ENCODE measurements at regions not wholly inside any gene's neighbourhood (a gene's known extent, or its start where the extent isn't known, plus 50 kb on each side); places are given as distances from the start of the nearest gene placed in this dataset.

GRCh38 chr2:8538531-8538930 lies 143.3 kb upstream of the ID2 start:
- H3K4me3 ChIP-seq (ENCODE audit: low read length in 2 of 2): no peak overlapping the region
- peaks cover 24 to 92% of the 10 kb centered on the region in 2 donors for H3K4me1 ChIP-seq (ENCODE audit: control insufficient read depth in 2 of 2, insufficient read depth in 2 of 2, low read length in 2 of 2)
- H3K9me3 ChIP-seq (ENCODE audit: control insufficient read depth in 2 of 2, insufficient read depth in 1 of 2, low read length in 1 of 2): peaks cover 0 to 7% of the 10 kb centered on the region in 2 donors
- DNase-seq (ENCODE audit: low read depth in 6 of 9, low spot score in 9 of 9): no peak
- peaks cover 0 to 15% of the 10 kb centered on the region in 2 donors for H3K27me3 ChIP-seq (ENCODE audit: control insufficient read depth in 2 of 2, insufficient read depth in 1 of 2, low read length in 1 of 2)
- no peaks in the 10 kb centered on the region for H3K36me3 ChIP-seq (ENCODE audit: control insufficient read depth in 2 of 2, insufficient read depth in 2 of 2, low read length in 1 of 2)
- WGBS: 64% methylated on average over 9 of the region's 9 CpGs
- H3K27ac ChIP-seq (ENCODE audit: low read depth in 1 of 2, low read length in 1 of 2): no peak overlapping the region

DNA sequence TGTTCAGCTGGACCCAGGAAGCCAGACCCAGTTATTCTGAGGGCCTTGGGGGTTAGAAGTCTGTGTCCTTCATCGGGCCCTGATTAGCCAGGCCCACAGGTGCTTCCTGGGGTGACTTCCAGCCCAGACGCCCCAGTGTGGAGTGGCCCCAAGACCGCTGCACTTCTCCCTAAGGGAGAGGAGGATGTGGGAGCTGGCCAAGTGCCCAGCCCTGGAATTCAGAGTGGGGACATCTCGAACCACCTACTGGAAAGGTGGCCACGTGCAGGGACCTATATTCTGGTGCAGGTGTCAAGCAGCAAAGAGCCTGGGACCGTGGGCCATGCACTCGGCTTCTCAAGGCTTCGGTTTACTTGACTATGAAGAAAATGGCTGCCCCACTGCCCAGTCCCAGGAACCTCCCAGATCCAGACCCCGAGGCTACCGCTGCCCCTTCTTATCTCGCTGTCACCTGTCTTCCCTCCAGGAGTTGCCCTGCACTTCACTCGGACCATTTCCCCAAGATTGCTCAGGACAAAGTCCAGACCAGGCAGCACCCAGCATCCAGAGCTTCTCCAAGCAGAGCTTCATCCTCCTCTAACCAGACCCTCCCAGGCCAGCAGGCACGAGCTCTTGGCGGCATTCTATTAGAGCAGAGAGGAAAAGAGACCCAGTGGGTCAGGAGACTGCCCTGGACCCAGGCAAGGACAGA lies 142.8 kb upstream of the ID2 start:
- Histone ChIP-seq H3K27me3 (ENCODE audit: control insufficient read depth in 2 of 2, insufficient read depth in 1 of 2, low read length in 1 of 2) (peaks cover 0 to 17% of the 10 kb centered on the region in 2 donors), H3K36me3 (ENCODE audit: control insufficient read depth in 2 of 2, insufficient read depth in 2 of 2, low read length in 1 of 2) (no peaks in the 10 kb centered on the region), H3K27ac (ENCODE audit: low read depth in 1 of 2, low read length in 1 of 2) (no peak overlapping the region), H3K4me3 (ENCODE audit: low read length in 2 of 2) (no peak overlapping the region), H3K4me1 (ENCODE audit: control insufficient read depth in 2 of 2, insufficient read depth in 2 of 2, low read length in 2 of 2) (peaks cover 30 to 94% of the 10 kb centered on the region in 2 donors), H3K9me3 (ENCODE audit: control insufficient read depth in 2 of 2, insufficient read depth in 1 of 2, low read length in 1 of 2) (peaks cover 0 to 7% of the 10 kb centered on the region in 2 donors)
- DNase-seq (ENCODE audit: low read depth in 6 of 9, low spot score in 9 of 9): no peak
- WGBS: 82% methylated on average over 14 of the region's 14 CpGs

GRCh38 chr2:8539743-8540551 lies 141.9 kb upstream of the ID2 start:
- DNase-seq (ENCODE audit: low read depth in 6 of 9, low spot score in 9 of 9): peak in 1 of 9 donors; percentile 42
- H3K4me1 ChIP-seq (ENCODE audit: control insufficient read depth in 2 of 2, insufficient read depth in 2 of 2, low read length in 2 of 2): peaks cover 36 to 95% of the 10 kb centered on the region in 2 donors
- H3K9me3 ChIP-seq (ENCODE audit: control insufficient read depth in 2 of 2, insufficient read depth in 1 of 2, low read length in 1 of 2): peaks cover 0 to 7% of the 10 kb centered on the region in 2 donors
- H3K4me3 ChIP-seq (ENCODE audit: low read length in 2 of 2): no peak overlapping the region
- 58% methylated on average over 14 of the region's 14 CpGs for WGBS
- no peak overlapping the region for H3K27ac ChIP-seq (ENCODE audit: low read depth in 1 of 2, low read length in 1 of 2)
- peaks cover 0 to 17% of the 10 kb centered on the region in 2 donors for H3K27me3 ChIP-seq (ENCODE audit: control insufficient read depth in 2 of 2, insufficient read depth in 1 of 2, low read length in 1 of 2)
- H3K36me3 ChIP-seq (ENCODE audit: control insufficient read depth in 2 of 2, insufficient read depth in 2 of 2, low read length in 1 of 2): no peaks in the 10 kb centered on the region

- Histone ChIP-seq H3K27ac (ENCODE audit: low read depth in 1 of 2, low read length in 1 of 2) (no peak overlapping the region), H3K36me3 (ENCODE audit: control insufficient read depth in 2 of 2, insufficient read depth in 2 of 2, low read length in 1 of 2) (no peaks in the 10 kb centered on the region), H3K27me3 (ENCODE audit: control insufficient read depth in 2 of 2, insufficient read depth in 1 of 2, low read length in 1 of 2) (peaks cover 0 to 17% of the 10 kb centered on the region in 2 donors), H3K4me1 (ENCODE audit: control insufficient read depth in 2 of 2, insufficient read depth in 2 of 2, low read length in 2 of 2) (peaks cover 41 to 95% of the 10 kb centered on the region in 2 donors), H3K4me3 (ENCODE audit: low read length in 2 of 2) (no peak overlapping the region), H3K9me3 (ENCODE audit: control insufficient read depth in 2 of 2, insufficient read depth in 1 of 2, low read length in 1 of 2) (peaks cover 0 to 8% of the 10 kb centered on the region in 2 donors)
- WGBS: 96% methylated on average over 2 of the region's 2 CpGs
- DNase-seq (ENCODE audit: low read depth in 6 of 9, low spot score in 9 of 9): no peak
Observed at GRCh38 chr2:8540552-8541055, 141.3 kb upstream of the ID2 start.

DNA sequence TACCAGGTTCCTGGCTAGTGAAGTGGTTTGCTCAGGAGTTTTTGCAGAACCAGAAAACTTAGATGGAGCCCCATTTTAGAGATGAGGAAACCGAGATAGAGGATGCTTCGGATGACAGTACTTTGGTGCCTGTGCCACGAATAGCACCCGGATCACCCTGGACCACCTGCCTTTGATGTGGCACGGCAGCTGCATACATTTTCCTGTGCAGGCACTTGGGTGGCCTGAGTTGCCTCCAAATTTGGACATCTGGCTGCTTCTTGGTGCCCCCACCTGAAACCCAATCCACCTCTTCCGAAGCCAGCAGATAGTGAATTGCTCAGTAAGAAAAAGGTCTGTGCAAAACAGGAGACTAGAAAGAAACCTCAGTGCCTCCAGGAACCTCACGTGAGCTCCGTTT lies 140.6 kb upstream of the ID2 start:
- Histone ChIP-seq H3K9me3 (ENCODE audit: control insufficient read depth in 2 of 2, insufficient read depth in 1 of 2, low read length in 1 of 2) (peaks cover 0 to 12% of the 10 kb centered on the region in 2 donors), H3K36me3 (ENCODE audit: control insufficient read depth in 2 of 2, insufficient read depth in 2 of 2, low read length in 1 of 2) (no peaks in the 10 kb centered on the region), H3K27ac (ENCODE audit: low read depth in 1 of 2, low read length in 1 of 2) (no peak overlapping the region), H3K4me3 (ENCODE audit: low read length in 2 of 2) (no peak overlapping the region), H3K4me1 (ENCODE audit: control insufficient read depth in 2 of 2, insufficient read depth in 2 of 2, low read length in 2 of 2) (peaks cover 43 to 95% of the 10 kb centered on the region in 2 donors), H3K27me3 (ENCODE audit: control insufficient read depth in 2 of 2, insufficient read depth in 1 of 2, low read length in 1 of 2) (peaks cover 0 to 17% of the 10 kb centered on the region in 2 donors)
- WGBS: 10% methylated on average over 8 of the region's 8 CpGs
- peak in 3 of 9 donors; percentile 44 to 69 (median 53) for DNase-seq (ENCODE audit: low read depth in 6 of 9, low spot score in 9 of 9)

- Histone ChIP-seq H3K36me3 (ENCODE audit: control insufficient read depth in 2 of 2, insufficient read depth in 2 of 2, low read length in 1 of 2) (no peaks in the 10 kb centered on the region), H3K4me3 (ENCODE audit: low read length in 2 of 2) (no peak overlapping the region), H3K4me1 (ENCODE audit: control insufficient read depth in 2 of 2, insufficient read depth in 2 of 2, low read length in 2 of 2) (peaks cover 47 to 95% of the 10 kb centered on the region in 2 donors), H3K9me3 (ENCODE audit: control insufficient read depth in 2 of 2, insufficient read depth in 1 of 2, low read length in 1 of 2) (peaks cover 0 to 16% of the 10 kb centered on the region in 2 donors), H3K27me3 (ENCODE audit: control insufficient read depth in 2 of 2, insufficient read depth in 1 of 2, low read length in 1 of 2) (peaks cover 0 to 17% of the 10 kb centered on the region in 2 donors), H3K27ac (ENCODE audit: low read depth in 1 of 2, low read length in 1 of 2) (no peak overlapping the region)
- no peak for DNase-seq (ENCODE audit: low read depth in 6 of 9, low spot score in 9 of 9)
- 95% methylated on average over 14 of the region's 14 CpGs for WGBS
Observed at GRCh38 chr2:8541636-8542035, 140.2 kb upstream of the ID2 start.

- H3K27me3 ChIP-seq (ENCODE audit: control insufficient read depth in 2 of 2, insufficient read depth in 1 of 2, low read length in 1 of 2): peaks cover 0 to 16% of the 10 kb centered on the region in 2 donors
- peak overlapping the region in 1 of 2 donors; percentile 55 for H3K27ac ChIP-seq (ENCODE audit: low read depth in 1 of 2, low read length in 1 of 2)
- peaks cover 0 to 16% of the 10 kb centered on the region in 2 donors for H3K9me3 ChIP-seq (ENCODE audit: control insufficient read depth in 2 of 2, insufficient read depth in 1 of 2, low read length in 1 of 2)
- H3K36me3 ChIP-seq (ENCODE audit: control insufficient read depth in 2 of 2, insufficient read depth in 2 of 2, low read length in 1 of 2): no peaks in the 10 kb centered on the region
- H3K4me1 ChIP-seq (ENCODE audit: control insufficient read depth in 2 of 2, insufficient read depth in 2 of 2, low read length in 2 of 2): peaks cover 52 to 96% of the 10 kb centered on the region in 2 donors
- no peak for DNase-seq (ENCODE audit: low read depth in 6 of 9, low spot score in 9 of 9)
- WGBS: 83% methylated on average over 5 of the region's 5 CpGs
- no peak overlapping the region for H3K4me3 ChIP-seq (ENCODE audit: low read length in 2 of 2)
Observed at GRCh38 chr2:8542381-8543059, 139.3 kb upstream of the ID2 start.

DNA sequence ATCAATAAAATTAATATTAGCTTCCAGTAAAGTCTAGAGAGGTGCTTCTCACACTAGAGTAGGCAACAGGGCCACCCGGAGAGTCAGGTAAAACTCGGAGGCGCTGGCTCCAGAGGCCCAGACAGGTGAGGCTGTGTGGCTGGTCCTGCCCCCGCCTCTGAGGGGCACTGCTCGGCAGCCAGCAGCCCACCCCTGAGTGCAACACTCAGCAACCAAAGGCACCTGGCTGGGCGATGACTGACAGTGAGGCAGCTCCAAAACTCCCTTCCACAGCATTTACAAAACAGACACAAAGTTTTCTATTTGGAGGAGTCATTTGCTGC lies 138.8 kb upstream of the ID2 start:
- H3K4me1 ChIP-seq (ENCODE audit: control insufficient read depth in 2 of 2, insufficient read depth in 2 of 2, low read length in 2 of 2): peaks cover 52 to 93% of the 10 kb centered on the region in 2 donors
- WGBS: 66% methylated on average over 6 of the region's 6 CpGs

More for the DNA sequence above, 138.8 kb upstream of the ID2 start:
- Histone ChIP-seq H3K4me3 (ENCODE audit: low read length in 2 of 2) (no peak overlapping the region), H3K36me3 (ENCODE audit: control insufficient read depth in 2 of 2, insufficient read depth in 2 of 2, low read length in 1 of 2) (no peaks in the 10 kb centered on the region), H3K9me3 (ENCODE audit: control insufficient read depth in 2 of 2, insufficient read depth in 1 of 2, low read length in 1 of 2) (peaks cover 0 to 16% of the 10 kb centered on the region in 2 donors), H3K27me3 (ENCODE audit: control insufficient read depth in 2 of 2, insufficient read depth in 1 of 2, low read length in 1 of 2) (peaks cover 0 to 12% of the 10 kb centered on the region in 2 donors), H3K27ac (ENCODE audit: low read depth in 1 of 2, low read length in 1 of 2) (peak overlapping the region; percentile 15 to 55)
- DNase-seq (ENCODE audit: low read depth in 6 of 9, low spot score in 9 of 9): no peak
